ENCODE measurements at regions not wholly inside any gene's neighbourhood (a gene's known extent, or its start where the extent isn't known, plus 50 kb on each side); places are given as distances from the start of the nearest gene placed in this dataset.

GRCh38 chr22:44368611-44369292 is 56.0 kb upstream of the SHISAL1 start:
- dilution Hi-C loops (cut with MboI; ENCODE audit: extremely low pct_ligation_motif_present, low sequenced_read_pairs) = no loop called here

More at GRCh38 chr22:44368611-44369292, 56.0 kb upstream of the SHISAL1 start:
- Histone ChIP-seq H3K36me3 (ENCODE audit: control insufficient read depth in 2 of 2, extremely low read depth in 1 of 2, insufficient read depth in 2 of 2, low read length in 2 of 2) (no peaks in the 10 kb centered on the region), H3K9ac (replicated peaks; ENCODE audit: extremely low read depth, insufficient read depth, low read length) (no peak overlapping the region), H2AFZ (ENCODE audit: low read depth, low read length) (no peak overlapping the region), H3K4me2 (ENCODE audit: insufficient read depth, low read length) (no peak overlapping the region), H3K4me1 (ENCODE audit: control insufficient read depth, extremely low read depth, insufficient read depth, low read length) (peaks cover 9% of the 10 kb centered on the region), H3K27me3 (ENCODE audit: control insufficient read depth in 2 of 2, insufficient read depth in 2 of 2, low read length in 2 of 2) (no peaks in the 10 kb centered on the region), H3K4me3 (replicated peaks in 1 of 3; ENCODE audit: insufficient read depth in 1 of 3, low read depth in 1 of 3, low read length in 3 of 3) (no peak overlapping the region), H4K20me1 (replicated peaks; ENCODE audit: control insufficient read depth, extremely low read depth, insufficient read depth, low read length) (no peaks in the 10 kb centered on the region), H3K9me1 (replicated peaks; ENCODE audit: control insufficient read depth, extremely low read depth, insufficient read depth, low read length) (no peaks in the 10 kb centered on the region), H3K79me2 (ENCODE audit: control insufficient read depth, insufficient read depth, low read length) (no peaks in the 10 kb centered on the region), H3K27ac (ENCODE audit: insufficient read depth, low read depth, low read length) (no peak overlapping the region), H3K9me3 (replicated peaks; ENCODE audit: control insufficient read depth, insufficient read depth, low read length) (no peaks in the 10 kb centered on the region)
- no peak for DNase-seq (ENCODE audit: low read depth, low spot score)
- BruUV-seq (replicated peaks) = no TSS peak
- ChIA-PET CTCF (no interaction called here), POLR2A (no interaction called here)
- FAIRE-seq = no peak
- intact Hi-C loops (cut with micrococcal nuclease) = loop anchor here (10.0 kb wide), 1 partner anchor 256 kb away; no protein-coding TSS in a partner anchor
- TF ChIP-seq POLR2A (IDR thresholded peaks at IDR 0.05; ENCODE audit: low read depth, low read length) = no peak
- TF ChIP-seq, protein P1, sequence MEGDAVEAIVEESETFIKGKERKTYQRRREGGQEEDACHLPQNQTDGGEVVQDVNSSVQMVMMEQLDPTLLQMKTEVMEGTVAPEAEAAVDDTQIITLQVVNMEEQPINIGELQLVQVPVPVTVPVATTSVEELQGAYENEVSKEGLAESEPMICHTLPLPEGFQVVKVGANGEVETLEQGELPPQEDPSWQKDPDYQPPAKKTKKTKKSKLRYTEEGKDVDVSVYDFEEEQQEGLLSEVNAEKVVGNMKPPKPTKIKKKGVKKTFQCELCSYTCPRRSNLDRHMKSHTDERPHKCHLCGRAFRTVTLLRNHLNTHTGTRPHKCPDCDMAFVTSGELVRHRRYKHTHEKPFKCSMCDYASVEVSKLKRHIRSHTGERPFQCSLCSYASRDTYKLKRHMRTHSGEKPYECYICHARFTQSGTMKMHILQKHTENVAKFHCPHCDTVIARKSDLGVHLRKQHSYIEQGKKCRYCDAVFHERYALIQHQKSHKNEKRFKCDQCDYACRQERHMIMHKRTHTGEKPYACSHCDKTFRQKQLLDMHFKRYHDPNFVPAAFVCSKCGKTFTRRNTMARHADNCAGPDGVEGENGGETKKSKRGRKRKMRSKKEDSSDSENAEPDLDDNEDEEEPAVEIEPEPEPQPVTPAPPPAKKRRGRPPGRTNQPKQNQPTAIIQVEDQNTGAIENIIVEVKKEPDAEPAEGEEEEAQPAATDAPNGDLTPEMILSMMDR (IDR thresholded peaks at IDR 0.05; ENCODE audit: extremely low read depth in 1 of 2, insufficient read depth in 1 of 2, low read depth in 1 of 2, low read length in 2 of 2) = no peak
- no peak for TF ChIP-seq EZH2 (IDR thresholded peaks at IDR 0.05; ENCODE audit: borderline replicate concordance, low read depth, low read length, severe bottlenecking)
- TF ChIP-seq POLR2AphosphoS5 (IDR thresholded peaks at IDR 0.05; ENCODE audit: insufficient read depth, low read depth, low read length) = no peak
- no peak for TF ChIP-seq GATA2 (IDR thresholded peaks at IDR 0.05; ENCODE audit: insufficient read depth, insufficient read length, low read depth, low read length)
- TF ChIP-seq JUN (IDR thresholded peaks at IDR 0.05; ENCODE audit: borderline replicate concordance, insufficient read depth, insufficient read length, low read depth) = no peak
- no peak for TF ChIP-seq FOS (IDR thresholded peaks at IDR 0.05; ENCODE audit: borderline replicate concordance, insufficient read depth, low read length)
- TF ChIP-seq, protein P2, sequence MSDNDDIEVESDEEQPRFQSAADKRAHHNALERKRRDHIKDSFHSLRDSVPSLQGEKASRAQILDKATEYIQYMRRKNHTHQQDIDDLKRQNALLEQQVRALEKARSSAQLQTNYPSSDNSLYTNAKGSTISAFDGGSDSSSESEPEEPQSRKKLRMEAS (IDR thresholded peaks at IDR 0.05; ENCODE audit: insufficient read depth, insufficient read length) = no peak
- TF ChIP-seq MYC (IDR thresholded peaks at IDR 0.05; ENCODE audit: low read depth, low read length) = no peak

Measured in endothelial cell of umbilical vein (primary cell).